HK-2 (cell line): ENCODE measurements at regions not wholly inside any gene's neighbourhood (a gene's known extent, or its start where the extent isn't known, plus 50 kb on each side); places are given as distances from the start of the nearest gene placed in this dataset.
"Not testable (repeated sequence)": the region's sequence is repeated elsewhere in the genome, so short reads cannot be mapped to it uniquely, and the experiment has no call there.

Experiments used
- DNase-seq: peaks from one replicate; pipeline ENCODE4 v3.0.0-alpha.2; 2018; ENCODE audit not compliant: unreplicated experiment

DNA sequence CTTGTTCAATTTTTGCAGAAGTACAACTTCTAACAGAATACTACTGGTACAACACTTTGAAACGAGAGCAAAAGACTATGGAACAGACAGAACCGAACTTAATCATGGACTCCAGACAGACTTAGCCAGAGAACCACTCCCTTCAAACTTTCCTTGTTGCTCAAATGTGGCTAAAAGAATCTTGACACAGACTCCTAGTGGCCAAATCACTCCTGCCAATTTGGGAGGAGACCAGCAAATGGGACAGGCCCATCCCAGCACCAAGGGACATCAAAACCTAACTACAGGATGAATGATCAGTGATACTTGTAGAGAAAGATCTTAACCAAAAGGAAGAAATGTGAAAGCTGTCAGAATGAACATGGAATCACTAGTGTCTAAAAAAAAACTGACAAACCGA, 154.0 kb downstream of the MATN1 start:
- no peak for DNase-seq

DNA sequence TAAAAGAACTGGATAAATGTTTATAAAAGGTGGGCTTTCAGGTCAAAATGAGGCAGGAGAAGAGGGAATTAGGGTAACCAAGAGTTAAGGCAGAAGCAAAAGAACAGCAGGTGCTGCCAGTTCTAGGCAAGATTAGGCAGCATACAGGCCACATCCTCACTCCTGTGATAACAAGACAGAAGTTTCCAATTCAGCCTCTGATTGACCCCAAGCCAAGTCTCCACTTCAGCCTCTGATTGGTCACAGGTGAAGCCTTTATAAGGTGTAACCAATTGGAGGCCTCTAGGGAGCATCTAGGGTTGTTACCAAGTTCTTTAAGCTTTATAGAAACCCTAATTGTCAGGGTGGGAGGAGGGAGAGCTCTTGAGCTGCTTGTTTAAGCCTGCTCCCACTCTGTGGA, 160.8 kb downstream of the MATN1 start:
- DNase-seq: no peak

DNA sequence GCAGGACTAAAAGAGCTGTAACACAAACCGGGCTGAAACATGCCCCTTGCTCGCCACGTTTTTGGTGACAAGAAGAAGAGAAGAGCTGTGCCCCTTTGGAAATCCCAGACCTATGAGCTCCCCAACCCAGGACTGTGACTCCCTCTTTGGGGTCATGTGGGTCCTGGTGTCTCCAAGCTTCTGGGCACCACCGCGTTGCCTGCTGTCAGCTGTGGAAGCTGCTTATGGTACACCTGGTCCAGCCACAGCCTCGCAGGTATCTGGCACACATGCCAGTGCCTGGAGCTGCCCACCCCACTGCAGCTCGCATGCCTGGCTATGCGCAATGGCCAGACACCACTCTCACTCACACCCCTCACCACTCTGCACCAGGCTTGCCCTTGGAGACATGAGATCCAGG, 171.8 kb downstream of the MATN1 start:
- DNase-seq: no peak

DNA sequence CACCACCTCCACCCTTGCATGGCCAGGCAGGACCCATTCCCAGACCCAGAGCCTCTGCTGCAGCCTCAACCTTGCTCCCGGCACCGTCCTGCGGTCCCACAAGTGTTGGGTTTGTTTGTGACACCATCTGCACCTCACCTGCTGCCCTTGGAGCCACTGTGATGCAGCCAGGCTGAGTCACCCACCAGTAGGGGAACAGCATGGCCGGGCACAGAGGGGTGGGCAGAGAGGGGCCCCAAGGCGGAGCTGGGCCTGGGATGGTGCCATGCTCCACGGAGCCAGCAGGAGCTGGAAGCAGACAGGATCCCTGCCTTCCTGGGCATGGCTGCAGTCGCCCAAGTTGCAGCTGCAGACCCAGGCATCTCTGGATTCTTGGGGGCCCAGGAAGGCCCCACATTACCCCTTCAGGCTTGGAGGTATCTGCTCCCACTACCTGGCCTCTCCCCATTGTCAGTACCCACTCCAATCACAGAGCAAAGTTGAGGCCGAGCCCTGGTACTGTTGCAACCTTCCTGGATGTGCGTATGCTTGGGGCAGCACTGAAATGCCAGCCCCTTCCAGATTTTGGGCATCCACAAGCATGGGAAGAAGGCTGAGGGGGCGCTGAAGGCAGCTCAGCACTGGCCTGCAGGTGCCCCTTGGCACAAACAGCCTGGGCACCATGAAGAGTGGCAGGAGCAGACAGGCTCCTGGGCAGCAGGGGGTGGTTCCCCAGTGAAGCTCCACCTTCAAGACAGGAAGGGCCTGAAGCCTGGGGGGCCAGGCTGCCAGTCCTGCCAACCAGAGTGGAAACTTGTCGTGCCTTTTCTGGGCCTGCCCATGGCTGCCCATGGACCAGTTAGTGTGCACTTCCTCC, 172.8 kb downstream of the MATN1 start:
- no peak for DNase-seq

DNA sequence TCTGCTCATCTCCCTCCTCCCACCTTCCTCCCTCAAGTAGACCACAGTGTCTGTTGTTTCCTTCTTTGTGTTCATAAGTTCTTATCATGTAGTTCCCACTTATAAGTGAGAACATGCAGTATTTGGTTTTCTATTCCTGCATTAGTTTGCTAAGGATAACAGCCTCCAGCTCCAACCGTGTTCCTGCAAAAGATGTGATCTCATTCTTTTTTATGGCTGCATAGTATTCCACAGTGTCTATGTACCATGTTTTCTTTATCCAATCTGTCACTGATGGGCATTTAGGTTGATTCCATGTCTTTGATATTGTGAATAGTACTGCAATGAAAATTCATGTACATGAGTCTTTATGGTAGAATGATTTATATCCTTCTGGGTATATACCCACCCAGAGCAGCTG, 173.5 kb downstream of the MATN1 start:
- DNase-seq: not testable (repeated sequence)

DNA sequence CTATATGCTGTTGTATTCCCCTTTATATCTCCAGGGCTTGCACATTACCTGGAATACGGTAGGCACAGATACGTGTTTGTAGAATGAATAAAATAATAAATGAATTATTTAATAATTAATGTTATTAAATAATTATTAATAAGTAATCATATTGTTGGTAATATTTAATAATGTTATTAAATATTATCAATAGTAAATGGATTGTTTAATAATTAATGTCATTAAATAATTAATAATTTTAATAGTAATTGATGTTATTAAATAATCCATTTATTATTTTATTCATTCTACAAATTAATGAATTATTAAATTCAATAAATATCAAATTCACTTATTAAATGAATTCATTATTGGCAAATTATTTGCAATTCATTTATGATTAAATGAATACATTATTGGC, 175.1 kb downstream of the MATN1 start:
- DNase-seq: no peak

DNA sequence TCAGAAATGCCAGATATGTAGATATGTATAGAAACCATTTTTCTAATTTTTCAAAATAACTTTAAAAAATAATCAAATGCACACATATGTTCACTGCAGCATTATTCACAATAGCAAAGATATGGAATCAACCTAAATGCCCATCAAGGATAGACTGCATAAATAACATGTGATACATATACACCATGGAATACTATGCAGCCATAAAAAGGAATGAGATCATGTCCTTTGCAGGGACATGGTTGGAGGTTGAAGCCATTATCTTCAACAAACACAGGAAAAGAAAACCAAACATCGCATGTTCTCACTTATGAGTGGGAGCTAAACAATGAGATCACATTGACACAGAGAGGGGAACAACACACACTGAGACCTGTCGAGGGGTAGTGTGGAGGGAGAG, 176.1 kb downstream of the MATN1 start:
- DNase-seq: not testable (repeated sequence)

DNA sequence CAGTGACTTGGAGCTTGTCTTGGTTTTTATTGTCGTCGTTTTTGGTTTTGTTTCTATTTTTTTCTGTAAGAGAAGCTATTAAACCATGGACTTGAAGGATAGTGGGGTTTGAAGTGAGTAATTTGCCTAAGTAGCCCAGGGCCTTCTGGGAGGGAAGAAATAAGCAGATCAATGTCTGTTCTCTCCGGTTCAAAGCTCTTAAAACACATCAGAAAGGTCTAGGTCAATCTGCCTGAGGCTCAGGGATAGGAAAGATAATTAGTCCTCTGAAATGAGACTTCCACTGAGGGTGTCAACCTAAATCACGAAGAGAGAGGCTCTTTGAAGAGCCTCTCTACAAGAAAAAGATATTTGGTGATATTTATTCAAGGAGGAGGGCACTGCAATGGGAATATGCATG, 178.0 kb downstream of the MATN1 start:
- no peak for DNase-seq

DNA sequence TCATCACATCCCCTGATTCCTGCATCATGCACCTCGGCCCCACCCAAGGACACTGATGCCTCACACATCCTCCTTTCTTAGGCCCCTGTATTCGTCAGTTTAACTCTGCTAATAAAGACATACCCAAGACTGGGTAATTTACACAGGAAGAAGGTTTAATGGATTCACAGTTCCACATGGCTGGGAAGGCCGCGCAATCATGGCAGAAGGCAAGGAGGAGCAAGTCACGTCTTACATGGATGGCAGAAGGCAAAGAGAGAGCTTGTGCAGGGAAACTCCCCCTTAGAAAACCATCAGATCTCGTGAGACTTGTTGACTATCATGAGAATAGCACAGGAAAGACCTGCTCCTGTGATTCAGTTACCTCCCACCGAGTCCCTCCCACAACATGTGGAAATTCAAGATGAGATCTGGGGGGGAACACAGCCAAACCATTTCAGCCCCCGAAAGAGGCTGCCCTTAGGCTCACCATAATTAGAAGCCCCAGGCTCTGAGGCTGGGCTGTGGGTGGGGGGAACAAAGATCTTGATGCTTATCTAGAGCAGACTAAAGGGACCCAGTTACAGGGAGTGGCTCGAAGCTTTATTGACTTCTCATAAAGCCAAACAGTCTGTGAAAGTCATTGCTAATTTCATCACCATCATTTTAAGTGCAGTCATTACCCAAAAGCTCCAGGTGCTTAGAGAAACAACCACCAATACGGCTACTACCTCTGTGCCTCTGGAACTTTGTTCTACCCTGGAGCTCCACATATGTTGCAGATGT, 181.5 kb downstream of the MATN1 start:
- DNase-seq: no peak

DNA sequence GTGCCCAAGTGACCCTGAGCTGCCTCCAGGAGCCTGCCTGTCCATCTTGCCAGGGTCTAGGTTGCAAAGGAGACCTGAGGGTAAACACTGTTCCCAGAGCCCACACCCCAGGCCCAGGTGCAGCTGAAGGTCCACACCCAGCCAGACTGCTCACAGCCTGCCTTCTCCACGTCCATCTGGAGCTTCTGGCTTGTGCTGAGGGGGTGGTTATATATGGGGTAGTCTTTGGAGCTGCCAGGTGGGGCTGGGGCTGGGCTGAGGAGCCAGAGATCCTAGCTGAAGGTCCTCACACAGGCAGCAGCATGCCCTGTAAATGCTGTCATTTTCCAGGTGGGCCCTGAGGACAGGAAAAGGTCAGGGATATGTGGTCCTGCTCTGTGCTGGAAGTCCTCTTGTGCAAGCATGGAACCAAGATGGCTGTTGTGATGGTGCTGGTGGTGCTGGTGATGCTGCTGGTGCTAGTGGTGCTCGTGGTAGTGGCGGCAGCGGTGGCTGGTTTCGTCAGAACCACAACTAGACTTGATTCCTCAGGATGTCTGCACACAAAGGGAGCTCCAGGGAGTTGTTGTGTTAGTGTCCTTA, 182.7 kb downstream of the MATN1 start:
- DNase-seq: no peak

DNA sequence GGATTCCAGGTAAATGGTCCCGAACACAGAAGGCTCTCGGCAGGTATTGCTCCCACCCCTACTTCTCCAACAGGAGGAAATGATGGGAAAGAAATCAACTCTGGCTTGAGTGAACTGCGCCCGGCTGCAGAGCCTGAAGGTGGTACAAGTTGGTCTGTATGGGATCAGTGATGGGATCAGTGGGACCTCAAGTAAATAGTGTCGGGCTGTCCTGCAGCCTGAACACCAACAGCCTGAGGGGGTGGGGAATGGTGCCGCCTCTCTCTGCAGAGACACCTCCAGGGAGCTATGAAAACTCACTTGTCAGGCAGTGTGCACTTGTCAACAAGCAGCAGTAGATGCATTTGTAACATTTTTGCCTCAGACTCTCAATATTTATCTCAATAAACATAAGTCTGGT, 183.5 kb downstream of the MATN1 start:
- no peak for DNase-seq

DNA sequence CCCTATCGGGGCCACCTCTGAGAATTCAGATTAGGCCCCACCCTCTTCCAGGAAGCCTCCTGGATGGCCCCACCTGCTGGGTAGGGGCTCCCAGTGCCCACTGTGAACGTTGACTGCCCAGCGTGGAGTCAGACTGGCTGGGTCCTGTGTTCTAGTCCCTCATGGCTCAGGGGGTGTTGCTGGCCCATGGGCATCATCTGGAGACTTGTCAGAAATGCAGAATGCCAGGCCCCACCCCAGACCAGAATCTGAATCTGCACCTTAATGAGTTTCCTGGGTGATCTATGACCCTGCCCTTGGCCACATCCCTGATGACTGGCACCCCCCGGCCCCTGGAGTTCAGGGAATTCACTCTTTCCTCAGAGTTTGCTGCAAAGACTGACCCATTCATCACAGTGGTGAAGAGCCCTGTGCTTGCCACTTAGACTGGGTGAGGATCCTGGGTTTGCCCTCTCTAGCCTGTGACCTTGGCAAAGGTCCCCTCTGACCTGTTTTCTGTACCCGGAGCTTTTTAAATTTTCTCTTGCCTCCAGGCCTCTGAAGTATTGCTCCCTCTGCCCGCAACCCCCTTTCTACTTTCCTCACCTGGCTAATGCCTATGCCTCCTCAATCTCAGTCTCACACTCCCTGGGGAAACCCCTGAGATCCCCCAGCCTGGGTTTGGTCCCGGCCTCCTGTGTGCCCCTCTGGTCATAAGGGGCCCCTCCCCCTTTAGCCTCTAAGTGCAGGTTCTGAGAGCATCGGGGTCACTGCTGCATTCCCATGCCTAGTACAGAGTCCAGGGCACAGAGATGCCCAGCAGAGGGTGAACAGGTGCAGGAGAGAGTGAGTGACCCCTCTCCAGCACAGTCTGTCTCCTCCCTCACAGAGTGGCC, 184.2 kb downstream of the MATN1 start:
- no peak for DNase-seq

DNA sequence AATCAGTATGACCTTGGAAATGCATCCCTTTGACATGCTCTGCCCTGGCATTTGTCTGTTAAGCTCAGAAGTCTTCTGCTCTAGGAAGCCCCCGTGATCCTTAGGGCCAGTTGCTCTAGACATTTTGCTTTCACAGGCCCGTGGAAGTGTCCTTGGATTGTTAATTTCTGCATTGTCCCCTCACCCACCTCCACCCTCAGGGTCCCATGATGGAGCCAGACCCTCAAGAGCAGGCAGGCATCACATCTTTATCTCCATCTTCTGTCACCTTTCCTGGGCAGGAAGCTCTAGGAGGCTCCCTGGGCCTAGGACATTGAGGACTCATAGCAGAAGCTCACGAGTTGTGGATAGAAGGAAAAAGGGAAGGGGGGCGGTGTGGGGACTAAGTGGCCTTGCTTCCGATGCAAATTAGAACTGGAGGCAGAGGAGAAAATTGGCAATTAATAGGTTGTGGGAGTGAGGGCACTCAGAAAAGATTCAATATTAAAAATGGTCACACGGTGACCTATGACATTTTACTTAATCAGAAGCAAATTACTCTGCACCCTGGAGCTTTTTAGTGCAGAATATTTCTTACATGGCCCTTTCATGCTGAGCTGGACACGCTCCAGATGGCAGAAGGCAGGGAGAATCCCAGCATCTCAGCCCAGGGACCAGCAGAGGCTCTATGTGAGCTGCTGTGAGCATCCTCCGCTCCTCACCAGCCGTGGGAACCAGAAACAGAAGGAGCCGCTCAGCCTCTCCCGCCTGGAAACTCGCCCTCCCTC, 185.0 kb downstream of the MATN1 start:
- DNase-seq: no peak

DNA sequence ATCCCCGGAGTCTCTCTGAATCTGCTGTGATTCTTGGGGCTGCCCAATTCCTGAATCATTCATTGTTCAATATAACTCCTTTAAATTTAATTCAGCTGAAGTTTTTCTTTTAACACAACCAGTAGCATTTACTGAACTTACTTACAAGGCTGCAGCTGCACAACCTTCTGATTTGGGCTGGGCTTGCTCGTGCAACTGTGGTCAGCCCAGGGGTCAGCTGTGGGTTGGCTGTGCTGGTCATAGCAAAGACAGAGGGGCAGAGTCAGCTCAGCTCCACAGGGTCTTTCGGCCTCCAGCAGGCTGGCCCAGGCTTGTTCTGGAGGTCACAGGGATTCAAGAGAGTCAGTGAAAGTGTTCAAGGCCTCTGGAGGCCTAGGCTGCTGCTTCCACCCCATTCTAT, 186.1 kb downstream of the MATN1 start:
- DNase-seq: no peak

DNA sequence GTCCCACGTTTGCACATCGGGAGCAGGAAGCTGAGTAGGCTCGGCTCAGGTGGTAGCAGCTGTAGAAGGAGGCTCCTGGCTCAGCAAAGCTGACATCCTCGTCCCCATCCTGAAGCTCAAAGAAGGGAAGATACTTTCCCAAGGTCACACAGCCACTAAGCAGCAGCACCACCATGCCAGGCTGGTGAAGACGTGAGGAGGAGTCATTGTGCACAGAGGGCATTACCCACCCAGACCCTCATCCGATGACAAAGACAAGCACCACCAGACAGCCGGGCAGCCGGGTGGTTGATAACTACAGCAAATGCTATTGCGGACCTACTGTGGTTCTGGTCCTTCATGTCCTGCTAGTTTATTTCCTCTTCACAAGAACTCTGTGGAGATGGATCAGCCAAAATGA, 186.9 kb downstream of the MATN1 start:
- no peak for DNase-seq

DNA sequence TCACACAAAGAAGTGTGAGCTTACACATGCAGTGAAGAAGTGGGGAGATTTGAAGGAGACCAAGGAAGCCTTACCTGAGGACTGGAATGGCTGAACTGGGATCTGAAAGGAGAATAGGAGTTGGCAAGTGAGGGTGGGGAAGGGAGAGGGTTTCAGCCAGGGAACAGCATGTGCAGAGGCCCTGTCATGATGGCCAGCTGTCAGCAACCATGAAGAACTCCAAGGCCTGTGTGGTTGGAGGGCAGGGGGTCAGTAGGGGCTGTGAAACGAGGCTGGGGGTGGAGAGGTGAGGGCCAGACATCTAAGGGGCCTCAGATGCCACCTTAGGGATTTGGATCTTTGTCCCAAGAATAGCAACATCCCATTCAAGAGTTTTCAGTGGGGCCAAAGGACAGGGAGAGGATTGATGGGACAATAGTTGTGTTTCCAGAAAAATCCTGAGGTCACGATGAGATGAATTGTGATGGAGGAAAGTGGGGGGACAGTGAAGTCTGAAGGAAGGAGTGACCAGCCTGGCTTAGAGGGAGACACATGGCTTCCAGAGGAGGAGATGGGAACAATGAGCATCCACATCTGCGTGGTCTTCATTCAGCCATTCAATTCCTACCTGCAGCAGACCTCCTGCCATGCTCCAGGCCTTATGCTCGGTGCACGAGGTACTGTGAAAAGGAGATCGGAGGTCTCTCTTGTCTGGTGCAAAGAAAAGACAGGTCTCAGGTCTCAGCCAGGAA, 187.6 kb downstream of the MATN1 start:
- DNase-seq: no peak

DNA sequence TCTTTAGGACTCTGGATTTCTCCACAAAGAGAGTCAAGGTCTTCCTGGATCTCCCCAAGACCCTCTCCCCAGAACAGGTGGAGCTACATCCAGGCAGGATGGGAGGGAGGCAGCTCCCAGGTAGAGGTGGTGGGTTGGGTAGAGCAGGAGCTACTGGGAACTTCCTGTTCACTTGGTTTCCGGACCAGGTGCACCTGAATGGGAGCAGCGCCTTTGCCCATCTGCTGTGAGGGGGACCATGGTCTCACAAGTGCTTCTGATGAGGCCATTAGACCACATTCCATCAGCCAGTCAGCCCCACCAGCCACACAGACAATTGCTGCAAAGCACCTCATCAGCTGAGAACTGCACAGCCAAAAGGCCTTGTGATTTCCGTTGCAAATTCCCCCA, 188.8 kb downstream of the MATN1 start:
- no peak for DNase-seq

DNA sequence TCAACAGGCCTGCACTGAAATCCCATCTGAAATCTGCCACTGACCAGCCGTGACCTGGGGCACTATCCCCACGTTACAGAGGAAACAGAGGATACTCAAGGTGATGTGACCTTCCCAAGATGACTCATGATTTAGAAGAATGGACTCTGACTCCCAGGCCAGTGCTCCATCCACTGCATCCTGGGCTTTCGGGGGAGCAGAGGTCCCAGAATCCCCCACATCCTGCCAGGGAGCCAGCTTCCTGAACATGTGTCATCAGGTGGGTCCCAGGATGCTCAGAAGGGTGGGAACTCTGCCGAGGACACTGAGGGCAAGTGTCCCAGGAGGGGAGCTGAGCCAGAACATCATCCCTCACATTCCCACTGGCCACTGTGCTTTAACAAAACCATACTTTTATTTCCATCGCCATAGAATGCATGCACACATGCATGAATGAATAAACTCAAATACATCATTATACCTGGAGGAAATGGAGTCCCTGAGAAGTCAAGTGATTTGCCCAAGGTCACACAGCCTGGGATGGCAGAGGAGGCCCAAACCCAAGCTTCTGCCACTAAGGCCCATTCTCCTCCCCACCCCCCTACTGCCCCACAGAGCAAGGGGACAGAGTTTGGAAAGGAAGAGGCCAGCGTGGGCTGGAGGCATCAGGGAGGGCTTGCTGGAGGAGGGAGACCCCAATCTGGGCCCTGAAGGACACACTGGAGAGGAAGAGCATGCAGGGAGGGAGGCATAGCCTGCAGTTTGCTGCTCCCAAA, 189.4 kb downstream of the MATN1 start:
- no peak for DNase-seq

DNA sequence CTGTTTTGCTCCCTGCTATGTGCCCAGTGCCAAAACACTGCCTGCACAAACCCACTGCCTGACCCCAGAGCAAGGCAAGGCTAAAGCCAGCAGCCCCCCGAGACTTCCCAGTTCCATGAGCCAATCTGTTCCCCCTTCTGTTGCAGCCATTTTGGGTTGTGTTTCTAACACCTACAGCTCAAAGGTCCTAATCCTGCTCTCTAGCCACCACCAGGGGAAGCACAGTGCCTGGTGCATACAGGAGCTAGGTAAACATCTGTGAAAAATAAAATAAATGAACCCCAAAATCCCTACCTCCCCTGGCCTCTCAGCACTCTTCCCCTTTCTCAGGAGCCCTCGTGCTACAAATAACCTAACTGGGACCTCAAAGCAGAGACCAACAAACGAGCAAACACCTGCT, 190.2 kb downstream of the MATN1 start:
- no peak for DNase-seq

DNA sequence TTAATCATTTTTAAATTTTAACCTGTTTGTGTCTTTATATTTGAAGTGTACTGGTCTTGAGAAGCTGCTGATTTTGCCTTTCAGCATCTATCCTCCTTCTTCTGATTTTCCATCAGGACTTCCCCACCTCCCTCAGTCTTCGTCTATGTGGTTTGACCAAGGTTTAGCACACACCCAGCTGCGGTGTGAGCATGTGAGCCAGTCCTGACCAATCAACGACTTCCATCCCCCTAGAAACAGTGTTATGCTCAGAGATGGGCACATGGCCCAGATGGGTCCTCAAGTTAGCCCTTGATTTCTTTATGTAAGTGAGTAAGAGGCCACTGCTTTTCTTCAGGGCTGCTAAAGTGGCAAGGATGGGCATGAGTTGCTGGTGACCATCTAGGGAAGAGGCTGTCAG, 190.8 kb downstream of the MATN1 start:
- no peak for DNase-seq
